ENCODE measurements at regions not wholly inside any gene's neighbourhood (a gene's known extent, or its start where the extent isn't known, plus 50 kb on each side); places are given as distances from the start of the nearest gene placed in this dataset.
"Not testable (repeated sequence)": the region's sequence is repeated elsewhere in the genome, so short reads cannot be mapped to it uniquely, and the experiment has no call there.

DNA sequence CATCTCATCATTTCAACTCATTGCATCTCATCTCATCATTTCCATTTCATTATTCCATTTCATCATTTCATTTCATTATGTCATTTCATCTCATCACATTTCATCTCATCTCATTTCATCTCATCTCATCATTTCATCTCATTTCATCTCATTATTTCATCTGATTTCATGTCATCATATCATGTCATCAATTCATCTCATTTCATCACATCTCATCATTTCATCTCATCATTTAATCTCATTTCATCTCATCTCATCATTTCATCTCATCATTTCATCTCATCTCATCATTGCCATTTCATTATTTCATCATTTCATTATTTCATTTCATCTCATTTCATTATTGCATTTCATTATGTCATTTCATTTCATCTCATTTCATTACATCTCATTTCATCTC is 410.5 kb downstream of the ZNF33B start:
- H4K8ac ChIP-seq (ENCODE audit: low read depth, low read length); H3K4ac ChIP-seq (ENCODE audit: low read depth, low read length); H4K12ac ChIP-seq (ENCODE audit: low read depth, low read length); H2AK5ac ChIP-seq (ENCODE audit: low read length); H3K9ac ChIP-seq (ENCODE audit: low read length); H2BK12ac ChIP-seq (ENCODE audit: low read length); H4K91ac ChIP-seq (ENCODE audit: low read depth, low read length); DNase-seq; H3K79me2 ChIP-seq (ENCODE audit: control insufficient read depth, insufficient read depth, low read length, poor library complexity); H3K23ac ChIP-seq (ENCODE audit: low read length); H3K27me3 ChIP-seq (ENCODE audit: insufficient read depth, low read length); H3K4me2 ChIP-seq (ENCODE audit: low read length); H3K79me1 ChIP-seq (ENCODE audit: low read length); H3K4me1 ChIP-seq (ENCODE audit: control insufficient read depth in 1 of 2, insufficient read depth in 2 of 2, low read length in 2 of 2); H3K18ac ChIP-seq (ENCODE audit: low read length); H3K36me3 ChIP-seq (ENCODE audit: control insufficient read depth in 1 of 2, insufficient read depth in 2 of 2, low read length in 2 of 2); H3K4me3 ChIP-seq (ENCODE audit: low read depth, low read length); H2AFZ ChIP-seq (ENCODE audit: insufficient read depth, low read length, poor library complexity); H2BK120ac ChIP-seq (ENCODE audit: insufficient read depth, low read length, poor library complexity); H3K27ac ChIP-seq (ENCODE audit: low read depth, low read length); H3K14ac ChIP-seq (ENCODE audit: low read length); H2BK5ac ChIP-seq (ENCODE audit: low read depth, low read length, poor library complexity): not testable (repeated sequence)
- H3K9me3 ChIP-seq (ENCODE audit: insufficient read depth, low read depth, low read length): peaks cover 21% of the 10 kb centered on the region

DNA sequence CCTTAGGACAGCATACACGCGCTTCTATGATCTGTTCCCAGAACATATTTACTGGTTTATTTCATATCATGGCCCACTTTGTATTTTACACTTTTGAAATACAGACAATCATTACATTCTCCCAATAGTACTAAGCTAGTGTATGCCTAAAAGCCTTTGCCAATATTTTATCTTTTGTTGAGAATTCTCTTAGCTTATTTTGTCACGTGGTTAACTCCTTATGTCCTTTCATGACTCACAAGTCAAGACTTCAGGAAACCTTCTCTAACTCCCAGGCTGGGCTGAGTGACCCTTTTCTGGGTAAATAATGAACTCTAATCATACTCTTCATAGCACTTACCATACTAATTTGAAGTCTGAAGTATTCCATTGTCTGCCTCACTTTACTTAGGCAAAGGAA is 444.8 kb downstream of the ZNF33B start:
- not testable (repeated sequence) for H3K14ac ChIP-seq (ENCODE audit: low read length); H4K8ac ChIP-seq (ENCODE audit: low read depth, low read length); H3K27ac ChIP-seq (ENCODE audit: low read depth, low read length); H4K12ac ChIP-seq (ENCODE audit: low read depth, low read length); H3K36me3 ChIP-seq (ENCODE audit: control insufficient read depth in 1 of 2, insufficient read depth in 2 of 2, low read length in 2 of 2); H3K4me2 ChIP-seq (ENCODE audit: low read length); H2BK5ac ChIP-seq (ENCODE audit: low read depth, low read length, poor library complexity); H2BK120ac ChIP-seq (ENCODE audit: insufficient read depth, low read length, poor library complexity); H2AK5ac ChIP-seq (ENCODE audit: low read length); H3K79me1 ChIP-seq (ENCODE audit: low read length); DNase-seq; H3K4ac ChIP-seq (ENCODE audit: low read depth, low read length); H3K79me2 ChIP-seq (ENCODE audit: control insufficient read depth, insufficient read depth, low read length, poor library complexity); H2BK12ac ChIP-seq (ENCODE audit: low read length); H3K23ac ChIP-seq (ENCODE audit: low read length); H3K9me3 ChIP-seq (ENCODE audit: insufficient read depth, low read depth, low read length); H3K18ac ChIP-seq (ENCODE audit: low read length); H3K27me3 ChIP-seq (ENCODE audit: insufficient read depth, low read length); H4K91ac ChIP-seq (ENCODE audit: low read depth, low read length); H3K4me1 ChIP-seq (ENCODE audit: control insufficient read depth in 1 of 2, insufficient read depth in 2 of 2, low read length in 2 of 2); H3K9ac ChIP-seq (ENCODE audit: low read length); H3K4me3 ChIP-seq (ENCODE audit: low read depth, low read length); H2AFZ ChIP-seq (ENCODE audit: insufficient read depth, low read length, poor library complexity)
- no CpG with 5 or more reads among the region's 3 CpGs for WGBS (ENCODE audit: extremely low coverage, insufficient coverage, insufficient read length)

DNA sequence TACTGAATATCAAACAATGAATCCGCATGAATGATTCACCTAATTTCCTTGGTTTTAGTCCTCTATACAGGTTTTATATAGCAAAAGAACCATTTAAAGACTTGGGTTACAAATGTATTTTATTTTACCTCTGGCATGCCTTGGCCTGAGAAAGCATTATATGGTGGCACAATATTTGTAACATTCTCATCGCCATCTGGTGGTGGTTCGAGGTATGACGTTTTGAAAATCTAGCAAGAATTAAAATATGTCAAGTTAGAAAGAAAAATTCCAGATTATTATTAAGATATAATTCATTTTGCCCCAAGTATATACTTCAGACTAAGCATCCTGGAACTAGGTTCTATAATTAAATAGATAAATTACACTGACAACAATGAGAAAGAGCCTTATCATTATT is 445.9 kb downstream of the ZNF33B start:
- H3K36me3 ChIP-seq (ENCODE audit: control insufficient read depth in 1 of 2, insufficient read depth in 2 of 2, low read length in 2 of 2); H3K4me3 ChIP-seq (ENCODE audit: low read depth, low read length); H3K79me1 ChIP-seq (ENCODE audit: low read length); H3K4me1 ChIP-seq (ENCODE audit: control insufficient read depth in 1 of 2, insufficient read depth in 2 of 2, low read length in 2 of 2); H2AFZ ChIP-seq (ENCODE audit: insufficient read depth, low read length, poor library complexity); H2BK12ac ChIP-seq (ENCODE audit: low read length); H2AK5ac ChIP-seq (ENCODE audit: low read length); H3K23ac ChIP-seq (ENCODE audit: low read length); H3K9ac ChIP-seq (ENCODE audit: low read length); H3K4me2 ChIP-seq (ENCODE audit: low read length); H2BK120ac ChIP-seq (ENCODE audit: insufficient read depth, low read length, poor library complexity); H3K79me2 ChIP-seq (ENCODE audit: control insufficient read depth, insufficient read depth, low read length, poor library complexity); H2BK5ac ChIP-seq (ENCODE audit: low read depth, low read length, poor library complexity); H4K8ac ChIP-seq (ENCODE audit: low read depth, low read length); H3K4ac ChIP-seq (ENCODE audit: low read depth, low read length); H3K27ac ChIP-seq (ENCODE audit: low read depth, low read length); H3K27me3 ChIP-seq (ENCODE audit: insufficient read depth, low read length); H3K18ac ChIP-seq (ENCODE audit: low read length); H4K91ac ChIP-seq (ENCODE audit: low read depth, low read length); H4K12ac ChIP-seq (ENCODE audit: low read depth, low read length); H3K14ac ChIP-seq (ENCODE audit: low read length): not testable (repeated sequence)
- WGBS (ENCODE audit: extremely low coverage, insufficient coverage, insufficient read length): no CpG with 5 or more reads among the region's 4 CpGs
- peak in 1 of 2 donors; percentile 43 for DNase-seq
- H3K9me3 ChIP-seq (ENCODE audit: insufficient read depth, low read depth, low read length): peaks cover 11% of the 10 kb centered on the region

DNA sequence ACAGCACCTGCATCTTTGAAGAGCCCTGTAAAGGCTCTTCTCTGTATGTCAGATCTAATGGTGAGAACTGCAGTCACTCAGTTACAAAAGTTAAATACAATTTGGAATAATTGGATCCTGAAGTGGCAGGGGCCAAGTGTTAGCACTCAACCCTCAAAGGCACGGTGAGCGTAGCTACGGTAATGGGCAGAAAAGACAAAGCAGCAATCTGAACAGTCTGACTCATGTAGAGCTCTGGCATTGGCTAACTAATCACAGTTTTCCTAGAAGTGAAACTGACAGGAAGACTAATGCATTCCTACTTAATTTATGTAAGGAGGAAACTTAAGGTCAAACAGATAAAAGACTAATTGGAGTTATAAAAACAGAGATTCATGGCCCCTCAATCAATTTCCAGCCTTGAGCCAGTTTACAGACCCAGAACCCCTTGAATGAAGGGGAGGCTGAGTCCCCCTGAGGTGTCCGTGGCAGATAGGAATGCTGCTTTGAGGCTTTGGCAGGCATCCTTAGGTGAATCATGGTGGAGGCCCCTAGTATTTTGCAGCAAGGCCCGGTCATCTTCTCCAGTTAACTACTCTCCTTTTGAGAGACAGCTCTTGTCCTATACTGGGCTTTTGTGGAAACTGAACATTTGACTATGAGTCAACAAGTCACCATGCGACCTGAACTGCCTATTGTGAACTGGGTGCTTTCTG is 450.7 kb downstream of the ZNF33B start:
- H3K18ac ChIP-seq (ENCODE audit: low read length); H2BK12ac ChIP-seq (ENCODE audit: low read length); H3K36me3 ChIP-seq (ENCODE audit: control insufficient read depth in 1 of 2, insufficient read depth in 2 of 2, low read length in 2 of 2); H3K27me3 ChIP-seq (ENCODE audit: insufficient read depth, low read length); H4K8ac ChIP-seq (ENCODE audit: low read depth, low read length); H2AK5ac ChIP-seq (ENCODE audit: low read length); H4K12ac ChIP-seq (ENCODE audit: low read depth, low read length); DNase-seq; H3K14ac ChIP-seq (ENCODE audit: low read length); H3K23ac ChIP-seq (ENCODE audit: low read length); H4K91ac ChIP-seq (ENCODE audit: low read depth, low read length); H2BK120ac ChIP-seq (ENCODE audit: insufficient read depth, low read length, poor library complexity); H2BK5ac ChIP-seq (ENCODE audit: low read depth, low read length, poor library complexity); H3K4me1 ChIP-seq (ENCODE audit: control insufficient read depth in 1 of 2, insufficient read depth in 2 of 2, low read length in 2 of 2); H3K4ac ChIP-seq (ENCODE audit: low read depth, low read length); H3K4me3 ChIP-seq (ENCODE audit: low read depth, low read length); H3K4me2 ChIP-seq (ENCODE audit: low read length); H3K27ac ChIP-seq (ENCODE audit: low read depth, low read length); H3K79me1 ChIP-seq (ENCODE audit: low read length); H3K79me2 ChIP-seq (ENCODE audit: control insufficient read depth, insufficient read depth, low read length, poor library complexity); H3K9ac ChIP-seq (ENCODE audit: low read length); H2AFZ ChIP-seq (ENCODE audit: insufficient read depth, low read length, poor library complexity): not testable (repeated sequence)
- no CpG with 5 or more reads among the region's 6 CpGs for WGBS (ENCODE audit: extremely low coverage, insufficient coverage, insufficient read length)
- H3K9me3 ChIP-seq (ENCODE audit: insufficient read depth, low read depth, low read length): peaks cover 15% of the 10 kb centered on the region

Measured in trophoblast cell (in vitro differentiated cells and primary cell).